CD4-positive, alpha-beta T cell treated with Interleukin-4 for 1 hour (primary cell): ENCODE measurements at regions not wholly inside any gene's neighbourhood (a gene's known extent, or its start where the extent isn't known, plus 50 kb on each side); places are given as distances from the start of the nearest gene placed in this dataset.

ENCODE experiments used
- DNase-seq, 2 donors: peaks; one replicate each; pipeline ENCODE4 v3.0.0-alpha.2; 2020 to 2022

GRCh38 chr4:32506067-32506466 is 1785.9 kb downstream of the PCDH7 start:
- DNase-seq = no peak

DNA sequence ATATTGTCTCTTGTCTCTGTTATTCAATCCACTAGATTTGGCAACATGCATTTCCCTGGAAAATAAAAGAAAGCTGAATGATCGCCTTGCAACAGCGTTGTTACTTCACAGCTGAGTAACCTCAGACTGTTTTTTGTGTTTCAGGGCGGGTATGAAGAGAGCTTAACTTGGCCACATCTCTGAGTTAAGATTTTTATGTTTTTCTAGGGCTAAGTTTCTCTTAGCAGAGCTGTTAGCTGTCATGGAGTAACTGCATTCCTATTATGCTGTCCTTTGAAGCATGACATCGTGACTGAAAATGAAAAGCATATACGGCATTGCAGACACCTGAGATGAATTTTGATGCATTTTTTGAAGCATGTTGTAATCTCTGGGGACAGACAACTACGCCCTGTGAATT is 1798.9 kb downstream of the PCDH7 start:
- no peak for DNase-seq

DNA sequence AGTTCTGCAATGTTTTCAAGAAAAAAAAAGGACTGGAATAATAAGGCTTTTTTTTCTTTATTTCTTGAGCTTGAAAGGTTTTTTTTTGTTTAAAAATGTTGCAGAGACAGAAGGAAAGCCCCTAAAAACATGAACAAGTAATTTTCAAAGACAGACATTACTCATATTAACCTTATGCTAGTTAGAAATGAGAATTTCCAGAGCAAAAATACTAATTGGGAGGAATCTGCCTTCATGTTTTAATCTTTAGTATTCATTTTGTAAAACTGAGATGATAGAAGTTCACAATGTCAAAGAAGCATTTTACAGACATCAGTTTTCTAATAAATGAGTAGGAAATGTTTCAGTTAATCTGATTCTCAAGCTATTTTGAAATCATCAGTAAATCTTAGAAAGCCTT is 1805.3 kb downstream of the PCDH7 start:
- DNase-seq = no peak

GRCh38 chr4:32544846-32545245 is 1824.7 kb downstream of the PCDH7 start:
- no peak for DNase-seq

DNA sequence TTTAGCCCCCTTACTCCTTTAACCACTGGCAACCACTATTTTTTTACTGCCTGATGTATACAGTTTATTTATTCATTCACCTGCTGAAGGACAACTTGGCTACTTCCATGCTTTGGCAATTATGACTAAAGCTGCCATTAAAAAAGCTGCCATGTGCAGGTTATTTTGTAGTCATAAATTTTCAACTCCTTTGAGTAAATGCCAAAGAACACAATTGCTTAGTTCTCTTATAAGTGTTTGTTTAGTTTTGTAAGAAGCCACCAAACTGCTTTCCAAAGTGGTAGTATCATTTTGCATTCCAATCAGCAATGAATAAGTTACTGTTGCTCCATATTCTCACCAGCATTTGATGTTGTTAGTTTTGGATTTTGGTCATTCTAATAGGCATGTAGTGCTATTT is 1831.8 kb downstream of the PCDH7 start:
- no peak for DNase-seq

DNA sequence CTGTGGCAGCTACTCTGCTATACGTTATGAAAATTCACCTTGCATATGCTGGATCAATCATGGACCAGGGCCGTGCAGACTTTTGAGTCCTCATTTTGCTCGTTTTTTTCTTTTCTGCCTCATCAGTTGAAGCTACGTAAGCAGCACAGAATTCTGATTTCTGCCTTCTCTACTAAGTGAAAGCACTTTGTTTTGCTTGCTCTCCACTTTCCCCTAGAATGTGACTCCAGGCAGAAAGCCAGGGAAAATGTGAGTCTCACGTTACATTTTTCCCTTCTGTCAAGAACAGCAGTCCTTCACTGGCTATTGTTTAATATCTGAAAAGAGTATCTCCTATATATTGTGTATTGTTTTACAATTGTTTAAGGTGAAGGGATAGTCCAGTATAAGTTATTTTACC is 1840.1 kb downstream of the PCDH7 start:
- no peak for DNase-seq

DNA sequence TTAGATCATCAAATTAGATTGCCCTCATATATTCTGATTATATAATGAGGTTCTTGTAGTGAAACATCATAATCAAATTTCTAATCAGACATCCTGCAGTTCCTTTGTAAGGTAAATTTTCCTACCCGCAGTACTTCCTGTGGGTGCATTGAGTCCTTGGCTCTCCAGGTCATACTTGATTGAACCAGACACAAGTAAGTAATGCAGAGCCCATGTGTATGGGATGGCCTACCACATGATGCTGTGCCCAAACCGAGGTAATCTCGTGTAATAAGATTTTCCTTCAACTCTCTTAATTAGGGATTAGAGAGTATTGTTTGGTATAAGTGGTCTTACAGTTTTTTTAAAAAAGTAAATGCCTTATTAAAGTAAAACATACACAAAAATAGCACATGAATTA is 1841.8 kb downstream of the PCDH7 start:
- no peak for DNase-seq

DNA sequence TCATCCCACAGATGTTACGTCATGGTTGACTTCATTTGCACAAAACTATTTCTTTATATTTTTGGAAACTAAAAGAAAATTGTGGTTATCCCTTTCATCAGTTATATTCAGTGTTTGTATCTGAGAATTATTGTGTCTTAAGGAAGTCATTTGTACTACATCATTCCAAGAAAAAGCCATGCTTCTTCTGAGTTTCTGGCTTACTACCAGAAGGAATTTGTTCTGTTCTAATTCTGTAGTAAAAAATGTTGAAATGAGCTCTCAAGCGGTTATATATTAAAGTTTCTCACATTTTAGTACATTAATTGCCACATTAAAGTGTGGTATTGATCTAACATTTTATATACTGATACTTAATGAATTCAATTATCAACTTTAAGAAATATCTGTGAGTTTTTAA is 1844.5 kb downstream of the PCDH7 start:
- DNase-seq = no peak

DNA sequence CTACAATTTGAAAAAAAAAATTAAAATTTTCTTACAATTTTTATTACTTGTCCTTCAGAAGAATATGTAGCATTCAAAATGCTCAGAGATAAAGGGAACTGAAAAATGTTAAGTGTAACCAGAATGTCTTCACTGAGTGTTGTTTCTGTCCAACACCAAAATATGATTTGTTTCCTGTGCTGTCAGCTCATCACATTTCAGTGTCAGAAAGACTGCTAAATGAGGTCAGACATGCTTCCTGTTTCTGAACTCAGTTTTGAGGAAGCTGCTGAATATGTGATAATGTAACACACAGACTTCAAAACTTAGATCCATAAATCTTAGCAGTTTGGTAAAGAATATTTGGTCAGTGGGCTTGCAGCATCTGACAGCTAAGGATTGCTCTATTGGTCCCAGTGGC is 1849.7 kb downstream of the PCDH7 start:
- DNase-seq = peak in 1 of 2 donors; percentile 7

- no peak for DNase-seq
Observed at GRCh38 chr4:32572366-32572765, 1852.2 kb downstream of the PCDH7 start.

- no peak for DNase-seq
Observed at GRCh38 chr4:32574803-32575202, 1854.6 kb downstream of the PCDH7 start.

GRCh38 chr4:32589097-32589496 is 1868.9 kb downstream of the PCDH7 start:
- DNase-seq = no peak

- DNase-seq = no peak
Observed at GRCh38 chr4:32589853-32590252, 1869.7 kb downstream of the PCDH7 start.

DNA sequence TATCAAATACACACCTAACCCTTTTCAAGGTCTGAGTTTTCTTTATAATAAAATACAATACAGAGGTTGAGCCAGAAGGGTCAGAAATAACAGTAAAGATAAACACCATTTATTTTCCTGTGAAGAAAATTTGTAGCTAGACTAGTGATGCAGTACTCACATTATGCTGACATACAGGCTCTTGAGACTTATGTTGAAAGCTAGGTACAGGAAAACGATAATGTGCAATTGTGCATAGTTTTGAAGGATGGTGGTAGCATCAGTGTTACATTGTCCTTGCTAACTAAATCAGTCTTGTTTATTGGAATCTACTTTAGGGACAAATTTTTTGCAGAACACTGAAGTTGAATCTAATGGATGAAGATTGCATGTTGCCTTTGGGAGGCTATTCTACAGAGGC is 1877.2 kb downstream of the PCDH7 start:
- DNase-seq = no peak

DNA sequence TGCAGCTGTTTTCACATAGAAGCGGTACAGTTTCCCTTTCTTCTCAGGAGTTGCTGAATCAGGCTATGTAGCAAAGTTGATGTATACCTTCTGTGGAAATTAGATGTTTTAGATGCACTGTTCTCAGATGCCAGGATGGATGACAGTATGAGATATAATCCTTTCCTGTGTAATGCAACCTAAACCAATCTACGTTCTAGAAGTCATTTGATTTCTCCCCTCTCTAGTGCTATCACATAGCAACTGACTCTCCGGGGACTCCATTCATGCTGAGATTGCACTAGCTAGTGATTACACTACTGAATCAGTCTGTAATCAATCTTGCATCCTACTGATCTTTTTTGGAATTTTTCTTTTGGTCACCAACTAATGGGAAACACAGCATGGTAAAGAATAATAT is 1881.7 kb downstream of the PCDH7 start:
- DNase-seq = no peak

GRCh38 chr4:32607978-32608377 is 1887.8 kb downstream of the PCDH7 start:
- no peak for DNase-seq

- no peak for DNase-seq
Observed at GRCh38 chr4:32624943-32625603, 1904.9 kb downstream of the PCDH7 start.

DNA sequence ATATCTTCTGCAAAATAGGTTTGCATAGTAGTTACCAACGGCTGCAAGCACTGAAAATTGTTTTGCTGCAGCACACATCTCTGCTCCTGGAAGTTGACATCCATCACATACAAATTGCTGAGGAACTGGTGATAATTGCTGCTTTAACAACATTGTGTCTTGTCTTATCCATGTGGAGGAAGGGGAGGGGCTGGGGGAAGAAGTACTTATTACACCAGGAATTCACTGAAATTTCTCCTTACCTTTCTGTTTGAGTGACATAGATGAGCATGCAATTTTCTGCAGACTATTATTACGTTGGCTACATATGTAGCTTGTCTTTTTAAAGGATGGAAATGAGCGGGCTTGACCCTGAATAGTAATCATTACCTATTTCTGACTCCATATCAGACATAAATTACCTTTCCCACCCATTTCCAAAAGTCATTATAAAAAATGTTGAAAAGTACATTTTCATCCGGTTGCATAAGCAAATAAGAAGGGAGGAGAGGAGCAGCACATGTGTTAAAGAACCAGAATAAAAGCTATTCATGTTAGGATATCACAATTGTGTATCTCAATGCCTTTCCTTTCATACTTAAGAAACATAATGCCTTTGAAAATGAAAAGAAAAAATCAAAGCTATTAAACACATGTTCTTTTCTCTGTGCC is 1905.6 kb downstream of the PCDH7 start:
- no peak for DNase-seq

DNA sequence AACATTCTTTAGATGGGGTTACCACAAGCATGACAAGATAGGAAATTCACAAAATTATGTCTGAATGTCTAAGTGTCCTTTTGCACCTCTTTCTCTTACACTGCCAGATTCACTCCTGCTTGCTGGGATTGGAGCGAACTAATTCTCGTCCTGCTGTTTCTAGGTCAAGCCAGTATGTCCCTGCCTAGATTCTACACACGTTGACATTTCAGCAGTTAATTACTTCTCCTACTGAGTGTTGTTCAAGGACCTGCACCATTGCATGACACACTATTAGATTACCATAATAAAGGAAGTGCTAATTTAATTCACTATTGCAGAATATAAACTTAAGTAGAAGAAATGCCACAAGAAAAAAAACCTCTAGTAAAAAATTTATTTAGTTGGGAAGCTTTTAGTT is 1911.7 kb downstream of the PCDH7 start:
- no peak for DNase-seq

GRCh38 chr4:32633421-32633820 is 1913.3 kb downstream of the PCDH7 start:
- no peak for DNase-seq

GRCh38 chr4:32645653-32646052 is 1925.5 kb downstream of the PCDH7 start:
- DNase-seq = no peak

GRCh38 chr4:32658019-32658418 is 1937.8 kb downstream of the PCDH7 start:
- DNase-seq = no peak

DNA sequence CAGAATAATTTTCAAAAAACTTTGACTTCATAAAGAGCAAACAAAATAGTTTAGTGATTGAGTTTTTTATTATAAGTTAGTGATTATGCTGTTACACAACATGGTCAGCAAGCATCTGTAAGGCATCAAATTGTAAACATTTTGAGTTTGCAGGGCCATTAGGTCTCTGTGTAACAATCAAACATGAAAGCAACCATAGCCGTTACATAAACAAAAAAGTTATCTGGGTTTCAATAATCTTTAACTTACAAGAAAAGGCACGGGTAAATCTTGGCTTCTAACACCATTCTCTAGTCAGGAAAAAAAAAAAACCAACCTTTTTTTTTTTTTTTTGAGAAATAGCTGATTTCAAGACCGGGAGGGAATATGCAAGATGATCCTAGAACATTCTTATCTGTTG is 1941.1 kb downstream of the PCDH7 start:
- no peak for DNase-seq

DNA sequence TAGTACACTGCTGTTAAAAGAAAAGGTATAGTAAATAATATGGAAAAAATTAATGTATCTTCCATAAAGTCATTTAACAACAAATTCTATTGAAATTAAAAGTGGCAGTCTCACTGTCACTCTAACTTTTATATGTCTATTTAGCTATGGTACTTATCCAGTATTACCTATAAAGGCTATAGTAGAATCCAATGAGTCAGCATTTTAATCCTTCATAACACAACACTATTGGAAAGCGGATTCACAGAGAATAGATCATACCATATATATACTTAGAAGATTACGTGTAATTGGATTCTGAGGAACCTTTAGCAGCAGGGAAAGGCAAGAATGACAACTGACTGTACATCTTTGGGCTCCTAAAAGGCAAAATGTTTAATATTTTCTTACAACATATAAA is 1942.6 kb downstream of the PCDH7 start:
- DNase-seq = no peak

GRCh38 chr4:32672359-32672758 is 1952.2 kb downstream of the PCDH7 start:
- no peak for DNase-seq
